ENCODE measurements at regions not wholly inside any gene's neighbourhood (a gene's known extent, or its start where the extent isn't known, plus 50 kb on each side); places are given as distances from the start of the nearest gene placed in this dataset.

DNA sequence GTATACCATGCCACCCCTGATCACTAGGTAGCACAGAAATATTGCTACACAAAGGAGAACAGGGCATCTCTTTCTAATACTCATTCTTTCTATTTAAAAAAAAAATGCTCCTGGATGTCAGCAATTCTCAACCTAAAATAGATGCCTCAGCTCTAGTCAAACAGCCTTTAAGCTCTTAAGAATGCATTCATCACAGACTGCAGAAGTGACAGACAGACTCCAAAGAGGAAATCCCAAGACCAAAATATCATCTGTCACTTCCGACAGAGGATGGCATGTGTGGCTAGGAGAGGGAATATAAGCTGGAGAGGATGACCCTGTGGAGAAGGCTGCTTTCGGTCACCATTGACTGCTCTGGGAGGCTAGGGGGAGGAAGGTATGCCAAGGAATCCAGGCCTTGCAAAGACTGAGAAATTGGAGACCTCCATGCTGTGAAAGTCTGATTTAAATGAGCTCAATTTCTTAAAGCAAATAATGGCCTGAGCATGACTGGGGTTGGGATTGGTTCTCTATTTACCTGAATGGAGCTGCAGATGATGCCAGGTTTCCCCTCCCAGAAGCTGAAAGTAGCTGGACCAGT, 277.4 kb downstream of the BRINP2 start:
- DNase-seq (ENCODE audit: low spot score): no peak
- no peak overlapping the region for H3K18ac ChIP-seq (ENCODE audit: low read length)
- H2BK12ac ChIP-seq (ENCODE audit: low read length): no peak overlapping the region
- peaks cover 0 to 3% of the 10 kb centered on the region in 2 donors for H3K4me1 ChIP-seq (ENCODE audit: control insufficient read depth in 2 of 2, insufficient read depth in 1 of 2, low read depth in 1 of 2, low read length in 2 of 2)
- no CpG with 5 or more reads among the region's 2 CpGs for WGBS, 2 donors (ENCODE audit: extremely low coverage in 2 of 2, insufficient read length in 2 of 2, insufficient replicate concordance in 1 of 2)
- H3K4ac ChIP-seq (ENCODE audit: low read length): no peak overlapping the region
- H3K23ac ChIP-seq (ENCODE audit: low read depth, low read length, poor library complexity): no peak overlapping the region
- H2BK5ac ChIP-seq (ENCODE audit: low read length): no peak overlapping the region
- H3K4me3 ChIP-seq (ENCODE audit: low read length in 2 of 2): no peak overlapping the region
- H3K9me3 ChIP-seq (replicated peaks in 1 of 2; ENCODE audit: control insufficient read depth in 2 of 2, insufficient read depth in 1 of 2, low read depth in 1 of 2, low read length in 2 of 2): no peaks in the 10 kb centered on the region
- no peak overlapping the region for H3K14ac ChIP-seq (ENCODE audit: low read length)
- H2BK15ac ChIP-seq (ENCODE audit: low read length): no peak overlapping the region
- no peak overlapping the region for H4K91ac ChIP-seq (ENCODE audit: low read depth, low read length, poor library complexity)
- H2AFZ ChIP-seq (ENCODE audit: low read length): no peak overlapping the region
- H3K36me3 ChIP-seq (replicated peaks in 1 of 2; ENCODE audit: control insufficient read depth in 2 of 2, insufficient read depth in 2 of 2, low read length in 2 of 2): no peaks in the 10 kb centered on the region
- no peak overlapping the region for H3K4me2 ChIP-seq (ENCODE audit: insufficient read depth, low read length, poor library complexity, severe bottlenecking)
- no peak overlapping the region for H2AK5ac ChIP-seq (ENCODE audit: low read depth, low read length)
- no peak overlapping the region for H2BK120ac ChIP-seq (ENCODE audit: low read depth, low read length)
- H3K9ac ChIP-seq (ENCODE audit: low read depth, low read length, poor library complexity): no peak overlapping the region
- H4K8ac ChIP-seq (ENCODE audit: low read depth, low read length): no peak overlapping the region
- no peak overlapping the region for H3K27ac ChIP-seq (replicated peaks; ENCODE audit: low read length)
- no peaks in the 10 kb centered on the region for H3K79me1 ChIP-seq (ENCODE audit: low read depth, low read length)
- H3K27me3 ChIP-seq (ENCODE audit: control insufficient read depth in 3 of 3, insufficient read depth in 3 of 3, low read depth in 1 of 3, low read length in 3 of 3): no peaks in the 10 kb centered on the region

DNA sequence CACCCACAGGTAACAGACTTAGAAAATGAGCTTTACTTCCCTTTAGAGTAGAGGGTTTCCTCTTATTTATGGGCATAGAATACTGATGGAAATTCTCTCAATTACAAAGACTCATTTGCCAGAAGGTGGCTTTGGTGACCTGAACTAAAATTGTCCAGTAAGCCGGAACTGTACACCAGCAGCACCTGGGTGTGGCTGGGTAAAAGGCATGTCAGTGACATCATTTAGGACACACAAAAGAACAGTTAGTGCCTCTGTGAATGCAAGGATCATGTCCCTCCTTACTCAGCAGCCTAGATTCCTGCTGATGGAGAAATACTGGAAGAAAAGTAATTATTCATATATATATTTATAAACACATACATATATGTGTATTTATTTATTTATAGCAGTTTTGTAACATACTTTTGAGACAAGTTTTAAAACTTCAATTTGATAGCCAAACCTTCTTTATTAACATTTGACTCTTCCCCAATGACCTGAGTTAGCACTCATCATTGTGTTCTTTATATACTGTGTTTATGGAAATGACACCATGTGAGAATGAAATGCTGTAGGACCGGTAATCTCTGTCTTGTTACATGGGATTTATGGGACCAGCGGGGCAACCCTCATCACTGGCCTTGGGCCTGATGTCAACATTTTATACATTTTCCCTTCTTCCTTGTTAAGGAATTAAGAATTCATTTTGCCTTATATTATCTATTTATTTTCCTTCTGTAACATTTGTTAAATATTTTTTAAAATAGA, 274.4 kb downstream of the BRINP2 start:
- Histone ChIP-seq H3K4ac (ENCODE audit: low read length) (no peak overlapping the region), H2BK12ac (ENCODE audit: low read length) (no peak overlapping the region), H3K27me3 (ENCODE audit: control insufficient read depth in 3 of 3, insufficient read depth in 3 of 3, low read depth in 1 of 3, low read length in 3 of 3) (no peaks in the 10 kb centered on the region), H4K91ac (ENCODE audit: low read depth, low read length, poor library complexity) (no peak overlapping the region), H3K23ac (ENCODE audit: low read depth, low read length, poor library complexity) (no peak overlapping the region), H3K36me3 (replicated peaks in 1 of 2; ENCODE audit: control insufficient read depth in 2 of 2, insufficient read depth in 2 of 2, low read length in 2 of 2) (no peaks in the 10 kb centered on the region), H2BK15ac (ENCODE audit: low read length) (no peak overlapping the region), H3K18ac (ENCODE audit: low read length) (no peak overlapping the region), H2AFZ (ENCODE audit: low read length) (no peak overlapping the region), H3K4me2 (ENCODE audit: insufficient read depth, low read length, poor library complexity, severe bottlenecking) (no peak overlapping the region), H2BK5ac (ENCODE audit: low read length) (no peak overlapping the region), H2BK120ac (ENCODE audit: low read depth, low read length) (no peak overlapping the region), H3K27ac (replicated peaks; ENCODE audit: low read length) (no peak overlapping the region), H3K14ac (ENCODE audit: low read length) (no peak overlapping the region), H2AK5ac (ENCODE audit: low read depth, low read length) (no peak overlapping the region), H3K79me1 (ENCODE audit: low read depth, low read length) (no peaks in the 10 kb centered on the region), H3K9ac (ENCODE audit: low read depth, low read length, poor library complexity) (no peak overlapping the region), H3K4me1 (ENCODE audit: control insufficient read depth in 2 of 2, insufficient read depth in 1 of 2, low read depth in 1 of 2, low read length in 2 of 2) (peaks cover 0 to 3% of the 10 kb centered on the region in 2 donors), H3K9me3 (replicated peaks in 1 of 2; ENCODE audit: control insufficient read depth in 2 of 2, insufficient read depth in 1 of 2, low read depth in 1 of 2, low read length in 2 of 2) (no peaks in the 10 kb centered on the region), H3K4me3 (ENCODE audit: low read length in 2 of 2) (no peak overlapping the region), H4K8ac (ENCODE audit: low read depth, low read length) (no peak overlapping the region)
- no peak for DNase-seq (ENCODE audit: low spot score)
- no CpG with 5 or more reads among the region's 3 CpGs for WGBS, 2 donors (ENCODE audit: extremely low coverage in 2 of 2, insufficient read length in 2 of 2, insufficient replicate concordance in 1 of 2)

DNA sequence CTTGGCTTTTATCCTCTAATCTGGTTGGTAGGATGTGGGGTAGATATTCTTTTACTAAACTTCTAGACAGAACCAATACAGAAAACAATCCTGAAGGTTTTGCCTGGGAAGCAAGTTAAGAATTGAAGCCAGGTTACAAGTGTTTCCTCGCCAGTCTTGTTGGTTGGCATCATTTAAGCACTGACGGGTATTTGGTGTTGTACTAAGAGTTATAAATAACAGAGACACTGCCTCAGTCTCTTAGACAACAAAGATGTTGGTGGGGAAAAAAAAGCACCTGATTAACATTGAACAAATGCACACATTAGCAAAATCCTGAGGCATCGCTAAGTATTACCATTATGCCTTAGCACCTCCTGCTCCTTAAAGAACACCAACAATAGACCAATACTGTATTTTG, 272.2 kb downstream of the BRINP2 start:
- Histone ChIP-seq H4K8ac (ENCODE audit: low read depth, low read length) (no peak overlapping the region), H3K18ac (ENCODE audit: low read length) (no peak overlapping the region), H3K23ac (ENCODE audit: low read depth, low read length, poor library complexity) (no peak overlapping the region), H3K79me1 (ENCODE audit: low read depth, low read length) (no peaks in the 10 kb centered on the region), H2BK5ac (ENCODE audit: low read length) (no peak overlapping the region), H3K4me2 (ENCODE audit: insufficient read depth, low read length, poor library complexity, severe bottlenecking) (no peak overlapping the region), H4K91ac (ENCODE audit: low read depth, low read length, poor library complexity) (no peak overlapping the region), H3K9ac (ENCODE audit: low read depth, low read length, poor library complexity) (no peak overlapping the region), H3K4ac (ENCODE audit: low read length) (no peak overlapping the region), H3K14ac (ENCODE audit: low read length) (no peak overlapping the region), H2BK12ac (ENCODE audit: low read length) (no peak overlapping the region), H2AFZ (ENCODE audit: low read length) (no peak overlapping the region), H2BK120ac (ENCODE audit: low read depth, low read length) (no peak overlapping the region), H3K4me1 (ENCODE audit: control insufficient read depth in 2 of 2, insufficient read depth in 1 of 2, low read depth in 1 of 2, low read length in 2 of 2) (peaks cover 0 to 2% of the 10 kb centered on the region in 2 donors), H3K9me3 (replicated peaks in 1 of 2; ENCODE audit: control insufficient read depth in 2 of 2, insufficient read depth in 1 of 2, low read depth in 1 of 2, low read length in 2 of 2) (no peaks in the 10 kb centered on the region), H3K27ac (replicated peaks; ENCODE audit: low read length) (no peak overlapping the region), H2AK5ac (ENCODE audit: low read depth, low read length) (no peak overlapping the region), H3K36me3 (replicated peaks in 1 of 2; ENCODE audit: control insufficient read depth in 2 of 2, insufficient read depth in 2 of 2, low read length in 2 of 2) (no peaks in the 10 kb centered on the region), H3K27me3 (ENCODE audit: control insufficient read depth in 3 of 3, insufficient read depth in 3 of 3, low read depth in 1 of 3, low read length in 3 of 3) (no peaks in the 10 kb centered on the region), H3K4me3 (ENCODE audit: low read length in 2 of 2) (no peak overlapping the region), H2BK15ac (ENCODE audit: low read length) (no peak overlapping the region)
- no CpG with 5 or more reads among the region's 3 CpGs for WGBS, 2 donors (ENCODE audit: extremely low coverage in 2 of 2, insufficient read length in 2 of 2, insufficient replicate concordance in 1 of 2)
- no peak for DNase-seq (ENCODE audit: low spot score)

DNA sequence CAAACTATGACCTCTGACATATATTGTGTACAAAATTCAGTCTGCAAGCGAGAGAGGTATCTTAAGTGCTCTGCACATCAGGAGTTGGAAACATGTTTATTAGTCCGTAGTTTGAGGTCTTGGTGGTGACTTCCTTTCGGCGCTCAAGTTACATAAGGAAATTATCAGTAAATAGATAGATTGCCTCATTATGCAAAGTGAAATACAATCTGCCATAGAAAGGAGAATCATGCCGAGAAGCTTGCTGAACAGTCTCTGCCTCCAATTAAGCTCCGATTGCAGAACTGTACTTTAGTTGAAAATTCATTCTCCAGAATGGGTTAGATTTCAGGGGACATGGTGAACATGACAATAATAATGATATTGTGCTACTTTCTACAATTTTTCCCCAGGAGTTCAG, 271.8 kb downstream of the BRINP2 start:
- no peak overlapping the region for H3K18ac ChIP-seq (ENCODE audit: low read length)
- no peak overlapping the region for H3K27ac ChIP-seq (replicated peaks; ENCODE audit: low read length)

More for the DNA sequence above, 271.8 kb downstream of the BRINP2 start:
- DNase-seq (ENCODE audit: low spot score): no peak
- no peak overlapping the region for H2BK120ac ChIP-seq (ENCODE audit: low read depth, low read length)
- no peak overlapping the region for H2BK12ac ChIP-seq (ENCODE audit: low read length)
- H3K14ac ChIP-seq (ENCODE audit: low read length): no peak overlapping the region
- H3K4me3 ChIP-seq (ENCODE audit: low read length in 2 of 2): no peak overlapping the region
- H2AK5ac ChIP-seq (ENCODE audit: low read depth, low read length): no peak overlapping the region
- no peak overlapping the region for H3K9ac ChIP-seq (ENCODE audit: low read depth, low read length, poor library complexity)
- no peak overlapping the region for H3K4ac ChIP-seq (ENCODE audit: low read length)
- H3K79me1 ChIP-seq (ENCODE audit: low read depth, low read length): no peaks in the 10 kb centered on the region
- no peaks in the 10 kb centered on the region for H3K27me3 ChIP-seq (ENCODE audit: control insufficient read depth in 3 of 3, insufficient read depth in 3 of 3, low read depth in 1 of 3, low read length in 3 of 3)
- H2BK5ac ChIP-seq (ENCODE audit: low read length): no peak overlapping the region
- no peak overlapping the region for H2BK15ac ChIP-seq (ENCODE audit: low read length)
- H2AFZ ChIP-seq (ENCODE audit: low read length): no peak overlapping the region
- no peak overlapping the region for H3K4me2 ChIP-seq (ENCODE audit: insufficient read depth, low read length, poor library complexity, severe bottlenecking)
- no peaks in the 10 kb centered on the region for H3K9me3 ChIP-seq (replicated peaks in 1 of 2; ENCODE audit: control insufficient read depth in 2 of 2, insufficient read depth in 1 of 2, low read depth in 1 of 2, low read length in 2 of 2)
- WGBS, 2 donors (ENCODE audit: extremely low coverage in 2 of 2, insufficient read length in 2 of 2, insufficient replicate concordance in 1 of 2): no CpG with 5 or more reads among the region's 6 CpGs
- peaks cover 0 to 2% of the 10 kb centered on the region in 2 donors for H3K4me1 ChIP-seq (ENCODE audit: control insufficient read depth in 2 of 2, insufficient read depth in 1 of 2, low read depth in 1 of 2, low read length in 2 of 2)
- no peak overlapping the region for H4K91ac ChIP-seq (ENCODE audit: low read depth, low read length, poor library complexity)
- H3K23ac ChIP-seq (ENCODE audit: low read depth, low read length, poor library complexity): no peak overlapping the region
- no peak overlapping the region for H4K8ac ChIP-seq (ENCODE audit: low read depth, low read length)
- no peaks in the 10 kb centered on the region for H3K36me3 ChIP-seq (replicated peaks in 1 of 2; ENCODE audit: control insufficient read depth in 2 of 2, insufficient read depth in 2 of 2, low read length in 2 of 2)

Data from neuronal stem cell (in vitro differentiated cells).